GM12892 (cell line): ENCODE measurements at regions not wholly inside any gene's neighbourhood (a gene's known extent, or its start where the extent isn't known, plus 50 kb on each side); places are given as distances from the start of the nearest gene placed in this dataset.

Experiments used
- POLR2A ChIP-seq: IDR thresholded peaks from 2 replicates; pipeline ENCODE4 v1.6.1; 2011; ENCODE audit warnings: low read depth, low read length, control low read depth
- POLR2AphosphoS5 ChIP-seq: IDR thresholded peaks from 2 replicates; pipeline ENCODE4 v1.6.1; 2011; ENCODE audit warnings: low read depth, low read length, control low read depth
- TAF1 ChIP-seq: IDR thresholded peaks from 2 replicates; pipeline ENCODE4 v1.6.1; 2011; ENCODE audit warnings: low read depth, mild to moderate bottlenecking, control low read depth, low read length, borderline replicate concordance

- TF ChIP-seq POLR2AphosphoS5 = no peak
- TF ChIP-seq POLR2A = no peak
- TF ChIP-seq TAF1 = no peak
Observed at GRCh38 chr14:30085943-30086342, 158.3 kb upstream of the PRKD1 start.
